GM23338 (cell line): ENCODE measurements at regions not wholly inside any gene's neighbourhood (a gene's known extent, or its start where the extent isn't known, plus 50 kb on each side); places are given as distances from the start of the nearest gene placed in this dataset.

ENCODE experiments used
- CTCF ChIP-seq, 2 experiments: fragments of 200-600 bp in 1 of 2; sonication (generic) in 1 of 2; conservative IDR thresholded peaks; 2 replicates each; pipeline versions ENCODE4 v1.5.1 to v1.6.1; 2016 to 2017; ENCODE audit warnings: antibody characterized with exemption in 2 of 2, low read depth in 2 of 2, mild to moderate bottlenecking in 2 of 2, moderate library complexity in 1 of 2
- EZH2 ChIP-seq: fragments of 200-600 bp; sonication (generic); IDR thresholded peaks from one replicate; pipeline ENCODE4 v1.8.0; 2017; ENCODE audit warnings: antibody characterized with exemption, mild to moderate bottlenecking, low read depth; ENCODE audit not compliant: unreplicated experiment
- EZH2phosphoT487 ChIP-seq: fragments of 200-600 bp; sonication (generic); IDR thresholded peaks from one replicate; pipeline ENCODE4 v1.8.1; 2018; ENCODE audit warnings: antibody characterized with exemption; ENCODE audit not compliant: unreplicated experiment
- POLR2AphosphoS5 ChIP-seq: IDR thresholded peaks from 2 replicates; pipeline ENCODE4 v1.6.1; 2016; ENCODE audit warnings: antibody characterized with exemption, low read depth
- REST ChIP-seq: IDR thresholded peaks from one replicate; pipeline ENCODE4 v1.6.1; 2018; ENCODE audit warnings: antibody characterized with exemption; ENCODE audit not compliant: unreplicated experiment

GRCh38 chr2:40851661-40852060, 399.8 kb upstream of the SLC8A1 start:
- TF ChIP-seq POLR2AphosphoS5 = no peak
- TF ChIP-seq EZH2 = no peak
- TF ChIP-seq EZH2phosphoT487 = no peak
- TF ChIP-seq CTCF (conservative IDR thresholded peaks at IDR 0.05; ENCODE audit: low read depth in 2 of 2) = no peak
- no peak for TF ChIP-seq REST
